ENCODE measurements at regions not wholly inside any gene's neighbourhood (a gene's known extent, or its start where the extent isn't known, plus 50 kb on each side); places are given as distances from the start of the nearest gene placed in this dataset.
"Not testable (repeated sequence)": the region's sequence is repeated elsewhere in the genome, so short reads cannot be mapped to it uniquely, and the experiment has no call there.

GRCh38 chr1:60913708-60914107 lies 168.7 kb upstream of the NFIA start:
- TF ChIP-seq POLR2AphosphoS5 (IDR thresholded peaks at IDR 0.05; ENCODE audit: borderline replicate concordance, low read depth, low read length); EZH2 (IDR thresholded peaks at IDR 0.05); FOXP2 (optimal IDR thresholded peaks at IDR 0.05; ENCODE audit: control extremely low read depth, extremely low read length, insufficient read depth): not testable (repeated sequence)

Measured in SK-N-MC (cell line).